Lung (tissue), 11 donors: ENCODE measurements at regions not wholly inside any gene's neighbourhood (a gene's known extent, or its start where the extent isn't known, plus 50 kb on each side); places are given as distances from the start of the nearest gene placed in this dataset.

Experiments
- ATAC-seq: fragments of 200-7000 bp; cut with Tn5 transposase; one replicate; pipeline ENCODE4 v1.9.1; 2020; ENCODE audit warnings: moderate number of reproducible peaks; ENCODE audit not compliant: insufficient read depth, low FRiP score
- DNase-seq, 3 donors: peaks; one replicate each; pipeline ENCODE4 v3.0.0-alpha.2; 2013 to 2017
- H3K27ac ChIP-seq, 2 donors: one replicate each; pipeline ENCODE4 v1.5.1; 2013; ENCODE audit warnings: mild to moderate bottlenecking in 2 of 2, moderate library complexity in 2 of 2, control low read depth in 1 of 2, inconsistent platforms in 1 of 2, low read depth in 1 of 2, low read length in 1 of 2
- H3K27me3 ChIP-seq, 3 donors: one replicate each; pipeline ENCODE4 v1.5.1; 2013; ENCODE audit warnings: low read length in 2 of 3; ENCODE audit not compliant: control insufficient read depth in 3 of 3, insufficient read depth in 3 of 3
- H3K36me3 ChIP-seq, 4 donors: one replicate each; pipeline ENCODE4 v1.5.1; 2013; ENCODE audit warnings: low read length in 4 of 4, mild to moderate bottlenecking in 1 of 4, moderate library complexity in 1 of 4; ENCODE audit not compliant: control insufficient read depth in 4 of 4, insufficient read depth in 4 of 4
- H3K4me1 ChIP-seq, 5 donors: one replicate each; pipeline ENCODE4 v1.5.1; 2013; ENCODE audit warnings: low read length in 5 of 5, mild to moderate bottlenecking in 2 of 5, moderate library complexity in 1 of 5; ENCODE audit not compliant: control insufficient read depth in 5 of 5, insufficient read depth in 5 of 5
- H3K4me3 ChIP-seq: one replicate; pipeline ENCODE4 v1.5.1; 2013; ENCODE audit warnings: mild to moderate bottlenecking, control low read depth, moderate library complexity
- H3K9ac ChIP-seq, 2 donors: one replicate each; pipeline ENCODE4 v1.5.1; 2013; ENCODE audit warnings: low read length in 2 of 2, control low read depth in 1 of 2; ENCODE audit not compliant: insufficient read depth in 1 of 2
- H3K9me3 ChIP-seq, 4 donors: one replicate each; pipeline ENCODE4 v1.5.1; 2013; ENCODE audit warnings: low read length in 3 of 4, mild to moderate bottlenecking in 1 of 4, moderate library complexity in 1 of 4; ENCODE audit not compliant: control insufficient read depth in 4 of 4, insufficient read depth in 3 of 4
- WGBS, 2 donors: extraction: QIAGEN DNeasy Blood & Tissue Kit; methylation state at CpG; one replicate each; pipeline ENCODE4 v1.1.7; 2013; 5-methylcytosine and 5-hydroxymethylcytosine counted together
- TF ChIP-seq, protein P1 (sequence below): IDR thresholded peaks from 2 replicates; pipeline ENCODE4 v1.5.1; 2012; ENCODE audit warnings: mild to moderate bottlenecking; ENCODE audit errors: control extremely low read depth, extremely low read depth
- donor health status: control.
- donor health status: control.
- donor health status: Bipolar disorder and iron deficiency.
- donor health status: healthy.
- donor health status: DM: yes; HTN: yes; CAD: no.

DNA sequence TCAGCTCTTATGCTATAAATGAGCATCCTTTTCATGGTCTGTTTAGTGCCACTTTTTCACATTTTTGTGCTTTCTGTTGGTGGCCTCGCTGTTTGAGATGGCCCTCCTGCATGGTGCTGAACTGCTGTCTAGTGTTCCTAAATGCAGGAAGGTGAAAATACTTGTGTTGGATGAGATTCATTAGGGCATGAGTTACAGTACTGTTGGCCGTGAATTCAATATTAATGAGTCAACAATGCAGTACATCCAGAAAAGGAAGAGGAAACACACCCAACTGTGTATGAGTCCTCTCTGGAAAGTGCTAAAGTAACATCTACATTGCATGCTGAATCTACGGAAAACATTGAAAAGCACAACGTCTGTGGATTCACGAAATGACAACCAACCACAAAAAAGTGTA lies 124.0 kb downstream of the HERPUD2 start:
- WGBS, 2 donors, result 70 to 72% methylated on average over 5 of the region's 5 CpGs

DNA sequence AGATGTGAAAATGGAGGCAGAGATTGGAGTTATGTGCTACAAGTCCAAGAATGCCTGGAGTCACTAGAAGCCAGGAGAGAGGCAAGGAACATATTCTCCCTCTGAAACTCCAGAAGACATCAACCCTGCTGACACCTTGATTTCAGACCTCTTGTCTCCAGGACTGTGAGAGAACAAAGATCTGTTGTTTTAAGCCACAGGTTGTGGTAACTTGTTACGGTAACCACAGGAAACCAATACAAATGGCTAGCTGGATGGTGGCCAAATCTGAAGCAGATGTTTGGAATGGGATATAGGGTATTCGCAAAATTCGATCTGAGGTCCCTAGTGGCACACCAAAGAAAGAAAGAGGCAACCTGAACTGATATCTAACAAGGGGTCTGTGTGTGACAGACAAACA lies 129.0 kb downstream of the HERPUD2 start:
- no peak overlapping the region for H3K4me3 ChIP-seq
- TF ChIP-seq, protein P1, sequence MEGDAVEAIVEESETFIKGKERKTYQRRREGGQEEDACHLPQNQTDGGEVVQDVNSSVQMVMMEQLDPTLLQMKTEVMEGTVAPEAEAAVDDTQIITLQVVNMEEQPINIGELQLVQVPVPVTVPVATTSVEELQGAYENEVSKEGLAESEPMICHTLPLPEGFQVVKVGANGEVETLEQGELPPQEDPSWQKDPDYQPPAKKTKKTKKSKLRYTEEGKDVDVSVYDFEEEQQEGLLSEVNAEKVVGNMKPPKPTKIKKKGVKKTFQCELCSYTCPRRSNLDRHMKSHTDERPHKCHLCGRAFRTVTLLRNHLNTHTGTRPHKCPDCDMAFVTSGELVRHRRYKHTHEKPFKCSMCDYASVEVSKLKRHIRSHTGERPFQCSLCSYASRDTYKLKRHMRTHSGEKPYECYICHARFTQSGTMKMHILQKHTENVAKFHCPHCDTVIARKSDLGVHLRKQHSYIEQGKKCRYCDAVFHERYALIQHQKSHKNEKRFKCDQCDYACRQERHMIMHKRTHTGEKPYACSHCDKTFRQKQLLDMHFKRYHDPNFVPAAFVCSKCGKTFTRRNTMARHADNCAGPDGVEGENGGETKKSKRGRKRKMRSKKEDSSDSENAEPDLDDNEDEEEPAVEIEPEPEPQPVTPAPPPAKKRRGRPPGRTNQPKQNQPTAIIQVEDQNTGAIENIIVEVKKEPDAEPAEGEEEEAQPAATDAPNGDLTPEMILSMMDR, result no peak
- H3K9me3 ChIP-seq, result peaks cover 0 to 5% (median 0%) of the 10 kb centered on the region in 4 donors
- ATAC-seq (no peak), DNase-seq (peak in 1 of 3 donors; percentile 2)
- no peak overlapping the region for H3K9ac ChIP-seq
- no peaks in the 10 kb centered on the region for H3K36me3 ChIP-seq
- no peaks in the 10 kb centered on the region for H3K4me1 ChIP-seq
- H3K27ac ChIP-seq, result no peak overlapping the region
- H3K27me3 ChIP-seq, result peaks cover 0 to 1% (median 0%) of the 10 kb centered on the region in 3 donors
- whole genome bisulfite sequencing, 2 donors, result 31 to 42% methylated on average over 3 of the region's 3 CpGs

More for the DNA sequence above, 124.0 kb downstream of the HERPUD2 start:
- ATAC-seq, result no peak
- Histone ChIP-seq H3K4me1 (no peaks in the 10 kb centered on the region), H3K36me3 (no peaks in the 10 kb centered on the region), H3K9me3 (peaks cover 0 to 2% (median 0%) of the 10 kb centered on the region in 4 donors), H3K9ac (no peak overlapping the region), H3K27me3 (no peaks in the 10 kb centered on the region), H3K4me3 (no peak overlapping the region), H3K27ac (no peak overlapping the region)
- no peak for DNase-seq
- TF ChIP-seq, protein P1, result no peak

DNA sequence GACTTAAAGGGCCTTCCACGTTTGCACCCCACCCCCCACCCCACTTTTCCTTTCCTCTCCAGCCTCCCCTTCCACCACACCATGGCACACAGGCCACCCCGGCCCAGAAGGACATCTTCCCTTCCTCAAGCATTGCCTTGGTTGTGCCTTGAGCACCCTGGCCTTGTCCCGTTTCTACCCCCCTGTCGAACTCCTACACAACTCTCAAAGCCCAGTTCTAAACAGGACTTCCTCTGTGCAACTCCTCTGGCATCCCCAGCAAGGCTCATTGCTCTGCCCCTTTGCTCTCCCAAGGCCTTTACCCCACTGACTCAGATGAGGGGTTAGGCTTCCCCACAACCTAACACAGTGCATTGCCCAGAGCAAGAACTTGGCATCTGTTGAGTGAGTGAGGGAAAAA lies 136.1 kb downstream of the HERPUD2 start:
- Histone ChIP-seq H3K9me3 (no peaks in the 10 kb centered on the region), H3K4me1 (peaks cover 0 to 6% (median 3%) of the 10 kb centered on the region in 5 donors), H3K4me3 (no peak overlapping the region), H3K27ac (no peak overlapping the region), H3K9ac (no peak overlapping the region), H3K36me3 (no peaks in the 10 kb centered on the region), H3K27me3 (peaks cover 0 to 2% (median 0%) of the 10 kb centered on the region in 3 donors)
- DNase-seq (no peak), ATAC-seq (no peak)
- WGBS, 2 donors, result 86 to 96% methylated on average over 4 of the region's 4 CpGs
- TF ChIP-seq, protein P1, result no peak
